IPS DF 4.7 (cell line): ENCODE measurements at regions not wholly inside any gene's neighbourhood (a gene's known extent, or its start where the extent isn't known, plus 50 kb on each side); places are given as distances from the start of the nearest gene placed in this dataset.

Source experiments
- DNase-seq: peaks from one replicate; pipeline ENCODE4 v3.0.0-alpha.2; 2013; ENCODE audit warnings: low spot score; ENCODE audit errors: extremely low read depth

GRCh38 chr4:157886645-157887044, 286.2 kb downstream of the GASK1B start:
- no peak for DNase-seq

DNA sequence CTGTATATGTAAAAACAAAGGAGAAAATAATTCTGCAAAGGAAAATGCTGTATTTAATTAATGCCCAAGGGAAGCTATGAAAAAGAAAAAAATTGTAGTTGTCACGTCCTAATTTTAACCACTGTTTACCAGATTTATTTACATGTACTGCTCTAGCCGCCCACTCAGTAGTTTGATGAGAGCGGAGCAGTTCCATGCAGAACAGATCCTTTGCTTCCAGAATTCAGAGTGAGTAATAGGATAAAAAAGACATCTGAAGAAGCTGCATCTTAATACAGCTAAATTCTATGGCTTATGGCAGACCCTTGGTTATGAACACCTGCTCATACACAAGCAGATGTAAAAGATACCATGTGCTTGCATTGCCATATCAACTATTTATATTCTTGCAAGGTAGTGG, 287.0 kb downstream of the GASK1B start:
- no peak for DNase-seq

- DNase-seq, result no peak
These were observed 289.9 kb downstream of the GASK1B start for GRCh38 chr4:157882901-157883300.

DNA sequence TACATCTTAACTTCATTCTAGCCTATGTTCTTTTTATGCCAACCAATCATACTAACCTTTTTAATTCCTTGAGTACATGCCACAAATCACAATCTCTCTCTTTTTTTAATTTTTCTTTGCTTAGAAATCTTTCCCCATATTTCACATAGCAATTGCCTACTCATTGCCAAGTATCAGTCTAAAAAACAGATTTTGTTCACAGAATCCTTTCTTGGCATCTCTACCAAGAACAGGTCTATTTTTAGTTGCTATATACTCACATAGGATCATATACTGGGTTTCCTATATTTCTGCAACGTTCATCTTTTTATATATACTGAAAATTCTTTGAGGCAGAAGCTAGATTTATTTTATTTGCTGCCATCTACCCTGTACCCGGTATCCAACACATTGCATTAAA, 292.1 kb downstream of the GASK1B start:
- no peak for DNase-seq

DNA sequence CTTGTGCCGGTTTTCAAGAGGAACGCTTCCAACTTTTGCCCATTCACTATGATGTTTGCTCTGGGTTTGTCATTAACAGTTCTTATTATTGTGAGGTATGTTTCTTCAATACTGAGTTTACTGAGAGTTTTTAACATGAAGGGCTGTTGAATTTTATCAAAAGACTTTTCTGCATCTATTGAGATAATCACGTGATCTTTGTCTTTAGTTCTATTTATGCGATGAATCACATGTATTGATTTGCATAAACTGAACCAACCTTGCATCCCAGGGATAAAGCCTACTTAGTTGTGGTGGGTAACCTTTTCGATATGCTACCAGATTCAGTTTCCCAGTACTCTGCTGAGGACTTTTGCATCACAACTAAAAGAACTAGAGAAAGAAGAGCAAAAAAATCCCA, 318.0 kb downstream of the GASK1B start:
- DNase-seq, result no peak

- no peak for DNase-seq
These were observed 332.2 kb downstream of the GASK1B start for GRCh38 chr4:157840648-157841047.

GRCh38 chr4:157840034-157840433, 332.8 kb downstream of the GASK1B start:
- no peak for DNase-seq

DNA sequence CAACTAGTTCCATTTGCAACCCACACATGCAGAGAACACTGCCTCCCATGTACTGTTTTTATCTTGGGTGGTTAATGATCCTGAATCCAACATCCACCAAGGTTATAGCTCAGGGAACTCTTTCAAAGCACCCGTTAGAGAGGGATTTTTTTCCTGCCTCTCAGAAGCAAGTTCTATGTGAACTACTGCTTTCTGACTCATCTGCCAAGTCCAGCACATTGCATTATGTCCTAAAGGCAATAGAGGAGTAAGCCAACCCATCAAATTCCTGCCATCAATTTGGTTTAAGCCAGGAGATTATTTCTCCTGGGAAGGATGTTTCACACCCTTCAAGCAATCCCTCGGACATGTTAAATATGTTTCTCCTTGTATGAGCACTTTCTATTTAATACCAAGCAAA, 334.5 kb downstream of the GASK1B start:
- DNase-seq, result no peak

DNA sequence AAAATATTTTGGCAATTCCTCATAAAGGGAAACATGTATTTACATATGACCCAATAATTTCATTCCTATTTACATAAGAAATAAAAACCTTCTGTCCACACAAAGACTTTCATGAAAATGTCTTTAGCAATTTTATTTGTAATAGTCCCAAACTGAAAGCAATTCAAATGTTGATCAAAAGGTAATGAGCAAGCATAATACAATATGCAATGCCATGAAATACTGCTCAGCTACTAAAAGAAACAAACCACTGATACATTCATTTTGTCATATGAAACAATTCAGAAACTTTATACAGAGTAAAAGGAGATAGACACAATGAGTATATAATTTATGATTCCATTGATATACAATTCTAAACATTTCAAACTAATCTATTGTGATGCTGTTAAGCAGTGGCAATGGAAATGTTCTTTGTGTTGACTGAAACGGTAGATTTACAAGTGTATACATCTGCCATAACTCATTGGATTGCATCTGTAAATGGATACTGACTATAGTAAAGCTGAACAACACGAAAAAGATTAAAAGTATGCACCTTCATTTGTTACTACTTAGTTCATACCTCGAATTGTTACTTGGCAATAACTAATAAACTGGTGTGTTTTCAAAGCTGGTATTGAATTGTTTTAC, 335.6 kb downstream of the GASK1B start:
- DNase-seq, result no peak

DNA sequence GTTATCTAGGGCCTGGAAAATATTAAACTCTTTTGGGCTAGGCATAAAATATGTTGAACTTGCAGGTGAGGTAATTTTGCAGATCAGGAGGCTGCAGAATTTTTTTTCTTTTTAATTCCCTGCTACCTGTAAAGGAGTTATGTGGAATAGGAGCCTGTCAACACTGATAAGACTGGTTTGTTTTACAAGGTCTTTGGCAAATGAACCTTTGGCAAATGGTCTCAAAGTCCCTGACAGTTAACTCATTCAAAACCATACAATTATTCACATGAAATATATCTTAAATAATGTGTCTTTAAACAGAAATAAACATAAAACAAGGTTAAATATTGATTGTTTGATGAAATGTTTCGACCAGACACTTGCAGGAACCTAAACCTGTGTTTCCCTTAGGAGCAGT, 340.2 kb downstream of the GASK1B start:
- DNase-seq, result no peak

GRCh38 chr4:157824021-157824420, 348.8 kb downstream of the GASK1B start:
- DNase-seq, result no peak

GRCh38 chr4:157821814-157822213, 351.0 kb downstream of the GASK1B start:
- no peak for DNase-seq

DNA sequence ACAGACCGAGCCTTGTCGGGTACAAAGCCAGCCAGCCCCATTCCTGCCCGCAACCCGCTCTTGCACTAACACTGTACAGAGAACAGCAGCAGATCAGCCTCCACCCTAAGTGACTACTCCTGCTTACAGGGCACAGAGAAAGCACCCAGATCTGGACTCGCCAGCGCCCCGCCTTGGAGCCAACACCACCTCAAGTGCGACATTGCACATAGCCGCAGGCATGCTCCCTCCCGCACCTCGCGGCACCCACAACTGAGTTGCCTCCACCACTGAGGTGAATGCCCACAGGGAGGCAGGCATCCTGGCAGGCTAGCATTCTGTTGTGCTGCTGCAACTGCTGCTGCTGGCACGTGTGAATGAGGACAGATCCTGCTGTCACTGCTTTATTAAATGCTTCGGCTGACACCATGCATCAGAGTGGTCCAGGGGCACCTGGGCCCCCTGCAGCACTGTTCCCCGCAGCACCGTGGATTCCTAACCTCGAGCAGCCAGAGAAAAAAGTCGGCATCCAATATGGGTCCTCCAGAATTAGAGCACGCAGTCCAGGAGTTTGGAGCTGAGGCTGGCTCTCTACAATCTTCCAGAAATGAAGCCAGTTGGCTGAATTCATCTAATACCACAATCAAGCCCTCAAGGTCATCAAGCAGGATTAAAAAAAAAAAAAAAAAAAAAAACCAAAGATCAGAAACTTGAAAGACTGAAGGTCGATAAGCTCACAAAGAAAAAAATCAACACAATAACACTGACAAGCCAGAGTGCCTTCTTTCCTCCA, 352.9 kb downstream of the GASK1B start:
- DNase-seq, result no peak

DNA sequence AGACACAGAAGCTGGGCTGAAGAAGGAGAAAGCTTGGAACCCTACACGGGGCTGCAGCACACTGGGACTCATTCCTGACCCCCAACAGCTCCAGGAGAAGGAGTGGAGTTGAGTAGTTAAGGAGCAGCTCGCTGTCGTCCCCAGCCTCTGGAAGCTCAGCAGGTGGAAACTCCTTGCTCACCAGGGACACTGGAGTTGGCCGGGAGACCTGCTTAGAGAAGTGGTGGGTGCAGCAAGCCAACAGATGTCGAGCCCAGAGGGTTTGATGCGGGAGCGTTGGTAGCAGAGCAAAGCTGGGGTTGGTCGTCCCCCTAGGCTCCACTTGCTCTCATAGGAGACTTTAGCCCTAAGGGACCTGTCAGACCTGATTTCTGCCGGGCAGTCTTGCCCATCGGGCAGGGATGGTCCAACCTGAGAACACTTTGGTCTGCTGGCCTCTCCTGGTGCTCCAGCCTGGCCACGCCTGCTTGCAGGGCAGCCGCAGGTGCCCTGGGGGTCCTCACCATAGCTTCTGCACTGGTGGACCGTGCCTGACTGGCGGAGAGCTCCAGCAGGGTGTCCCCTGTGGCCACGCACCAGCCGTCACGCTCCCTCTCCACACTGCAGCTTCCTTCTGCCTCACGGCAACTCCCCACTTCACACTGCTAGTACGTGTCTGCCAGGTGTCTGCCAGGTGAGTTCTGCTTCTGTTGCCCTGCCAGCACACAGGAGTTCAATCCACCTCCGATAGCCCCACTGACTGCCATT, 353.7 kb downstream of the GASK1B start:
- DNase-seq, result no peak

DNA sequence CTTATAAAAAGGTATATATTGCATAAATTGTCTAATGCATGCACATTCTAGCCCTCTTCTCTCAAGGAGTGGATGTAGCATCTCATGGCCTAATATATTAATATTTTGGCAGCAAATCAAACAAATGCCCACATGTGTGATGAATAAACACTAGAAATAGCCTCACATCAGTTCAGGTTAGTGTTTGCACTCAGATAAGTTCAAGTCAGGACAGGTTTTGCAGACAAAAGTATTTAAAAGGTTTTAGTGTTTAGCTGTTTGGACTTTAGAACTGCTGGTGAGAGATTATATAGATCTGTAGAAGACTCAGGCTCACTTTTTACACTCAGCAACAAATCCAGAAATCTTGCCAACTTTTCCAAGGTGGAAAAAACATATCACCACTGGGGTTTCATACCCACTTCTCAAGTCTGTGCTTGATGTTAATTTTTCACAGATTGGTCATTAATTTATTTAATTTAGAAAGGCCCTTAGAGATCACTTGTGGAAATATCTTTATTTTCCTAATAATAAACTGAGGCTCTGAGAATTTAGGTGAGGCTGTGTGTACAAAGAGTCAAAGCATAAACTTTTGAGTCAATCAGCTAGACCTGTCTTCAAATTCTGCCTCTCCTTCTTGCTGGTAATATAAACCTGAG, 362.6 kb downstream of the GASK1B start:
- DNase-seq, result no peak

DNA sequence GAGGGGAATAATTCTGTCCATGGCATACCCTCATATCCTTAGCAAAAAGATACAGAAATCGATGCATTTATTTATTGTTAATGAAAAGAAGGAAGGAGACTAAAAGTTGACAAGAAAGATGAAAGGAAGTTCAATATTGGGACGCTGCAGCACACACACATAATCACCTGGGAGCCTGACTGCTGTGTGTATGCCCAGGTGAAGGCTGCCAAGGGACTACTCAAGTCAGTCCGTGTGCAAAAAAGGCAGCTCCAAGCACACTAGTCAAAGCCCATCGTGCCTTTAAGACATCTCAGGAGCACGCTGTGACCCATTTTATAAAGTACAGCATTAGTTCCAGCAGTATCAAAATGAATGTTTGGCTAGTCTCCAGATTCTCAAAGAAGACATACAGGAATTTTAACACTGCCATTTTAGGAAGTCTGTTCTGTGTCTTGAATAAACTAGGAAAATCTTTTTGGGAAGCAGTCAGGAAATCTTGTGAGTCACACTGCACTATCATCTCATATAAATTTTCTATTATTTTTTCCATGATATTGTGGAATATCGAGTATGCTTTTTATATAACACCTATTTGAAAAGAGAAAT, 363.9 kb downstream of the GASK1B start:
- DNase-seq, result no peak

DNA sequence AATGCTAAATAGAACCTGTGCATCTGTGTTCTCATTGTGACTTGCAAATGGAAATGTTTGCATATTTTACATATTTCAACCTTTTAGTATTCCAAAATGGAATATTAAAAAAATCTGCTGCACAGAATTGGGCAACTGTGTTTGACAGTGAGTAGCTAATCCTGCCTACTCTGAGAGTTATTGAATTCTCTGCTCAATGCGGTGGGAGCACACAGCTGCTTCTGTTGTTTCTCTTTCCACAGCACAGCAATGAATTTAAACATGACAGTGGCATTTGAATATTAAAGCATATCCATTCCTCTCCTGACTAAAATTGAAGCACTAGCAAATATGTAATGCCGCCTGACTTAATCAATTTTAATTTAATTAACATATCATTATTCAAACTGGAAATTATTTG, 366.6 kb downstream of the GASK1B start:
- no peak for DNase-seq

GRCh38 chr4:157804986-157805385, 367.8 kb downstream of the GASK1B start:
- no peak for DNase-seq

DNA sequence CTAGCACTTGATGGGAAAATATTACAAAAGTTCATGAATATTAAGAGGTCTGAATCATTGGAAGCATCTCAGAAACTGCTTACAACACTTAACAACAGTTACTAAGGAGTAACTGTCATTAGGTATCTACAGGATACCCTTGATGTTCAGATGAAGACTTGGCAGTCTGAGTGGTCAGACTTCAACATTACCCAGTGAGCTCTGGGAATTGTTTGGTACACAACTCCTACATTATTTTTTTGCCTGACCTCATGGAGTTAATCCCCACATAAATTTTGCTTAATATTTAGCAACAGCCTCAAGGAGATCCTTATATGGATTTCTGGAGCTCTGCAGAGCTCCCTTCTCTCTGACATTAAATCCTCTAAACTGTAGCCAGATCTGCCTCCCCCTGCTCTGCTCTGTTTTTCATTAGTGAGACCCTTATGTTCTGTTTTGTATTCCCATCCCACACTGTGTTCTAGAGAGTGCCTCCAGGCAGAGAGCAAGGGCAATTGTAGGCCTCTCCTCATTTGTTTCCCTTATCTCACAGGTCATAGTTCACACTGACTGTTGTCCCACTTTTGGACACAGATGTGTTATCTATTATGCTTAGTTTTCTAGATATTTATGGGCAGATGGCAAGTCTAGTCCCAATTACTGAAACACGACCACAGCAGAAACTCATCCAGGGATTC, 368.8 kb downstream of the GASK1B start:
- no peak for DNase-seq

DNA sequence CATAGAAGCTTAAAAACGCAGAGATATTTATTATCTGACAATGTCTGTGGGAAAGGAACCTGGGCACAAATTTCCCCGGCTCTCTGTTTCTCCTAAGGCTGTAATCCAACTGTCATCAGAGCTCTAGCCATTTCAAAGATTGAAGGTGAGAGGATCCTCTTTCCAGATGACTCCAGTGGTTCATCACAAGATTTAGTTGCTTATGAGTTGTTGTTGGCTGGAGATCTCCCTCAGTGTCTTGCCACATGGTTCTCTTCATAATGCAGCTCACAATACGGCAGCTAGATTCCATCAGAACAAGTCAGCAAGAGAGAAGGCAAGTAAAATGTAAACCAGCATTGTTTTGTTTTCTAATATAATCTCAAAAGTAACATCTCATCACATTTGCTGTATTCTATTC, 369.4 kb downstream of the GASK1B start:
- DNase-seq, result no peak

DNA sequence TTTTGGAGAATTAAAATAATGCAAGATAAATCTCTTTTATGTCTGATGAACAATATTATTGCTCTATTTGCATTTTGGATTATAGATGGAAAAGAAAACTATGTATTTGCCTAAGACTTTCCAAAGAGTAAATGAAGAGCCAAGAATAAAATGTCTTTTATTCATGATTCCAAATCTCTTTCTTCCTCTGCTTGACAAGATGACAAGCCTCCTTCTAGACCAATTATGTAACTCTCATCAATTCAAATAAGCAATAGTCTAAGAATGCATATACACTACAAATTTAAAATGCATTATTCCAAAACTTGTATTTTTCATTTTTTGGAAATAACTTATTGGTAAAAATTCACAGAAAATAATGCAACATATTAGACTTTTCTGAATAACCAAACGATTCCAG, 377.3 kb downstream of the GASK1B start:
- no peak for DNase-seq
